ENCODE measurements at regions not wholly inside any gene's neighbourhood (a gene's known extent, or its start where the extent isn't known, plus 50 kb on each side); places are given as distances from the start of the nearest gene placed in this dataset.

- TF ChIP-seq CTCF (IDR thresholded peaks at IDR 0.05) (no peak), POLR2A (IDR thresholded peaks at IDR 0.05) (no peak)
Observed at GRCh38 chr18:26783170-26783569, 82.3 kb downstream of the AQP4 start.
